A549 (cell line): ENCODE measurements at regions not wholly inside any gene's neighbourhood (a gene's known extent, or its start where the extent isn't known, plus 50 kb on each side); places are given as distances from the start of the nearest gene placed in this dataset.

Experiments
- ATAC-seq, 2 experiments: fragments of 200-7000 bp in 1 of 2; fragments of >200 bp in 1 of 2; cut with Nextera tagmentation in 1 of 2; cut with Tn5 transposase in 1 of 2; 3 replicates each; pipeline versions ENCODE4 v1.8.0 to v1.9.1; 2018 to 2020; ENCODE audit warnings: mild to moderate bottlenecking in 1 of 2, moderate library complexity in 1 of 2
- CTCF ChIA-PET: fragments of 300-600 bp; sonication (Branson Sonifier 250); formaldehyde crosslinking; extraction: SDS; loops from one replicate; lab custom pipeline; 2021; ENCODE audit warnings: antibody characterized with exemption, inconsistent platforms; lab: Yijun Ruan, JAX
- POLR2A ChIA-PET: fragments of 350-600 bp; formaldehyde crosslinking; extraction: SDS; loops from one replicate; lab custom pipeline; 2021; ENCODE audit warnings: antibody characterized with exemption, inconsistent platforms; lab: Yijun Ruan, JAX
- DNase-seq, 2 experiments: peaks; one replicate each; pipeline versions ENCODE4 v3.0.0 to v3.0.0-alpha.2; 2011 to 2016; ENCODE audit warnings: low read depth in 1 of 2, low spot score in 1 of 2
- FAIRE-seq: peaks from 2 replicates; lab custom pipeline; 2011; peaks lifted over from hg19 to GRCh38; lab: Jason Lieb, UNC
- H3K27ac ChIP-seq, 2 experiments: fragments of >200 bp; sonication (Bioruptor Twin); formaldehyde crosslinking; 3 replicates each; pipeline ENCODE4 v1.5.1; 2016 to 2017
- H3K4me1 ChIP-seq: fragments of >200 bp; sonication (Bioruptor Twin); formaldehyde crosslinking; 3 replicates; pipeline ENCODE4 v1.6.1; 2016
- H3K4me2 ChIP-seq: fragments of >200 bp; sonication (Bioruptor Twin); formaldehyde crosslinking; 3 replicates; pipeline ENCODE4 v1.6.1; 2016
- H3K4me3 ChIP-seq: fragments of >200 bp; sonication (Bioruptor Twin); formaldehyde crosslinking; 3 replicates; pipeline ENCODE4 v1.5.1; 2016
- H3K9me3 ChIP-seq: fragments of >200 bp; sonication (Bioruptor Twin); formaldehyde crosslinking; 3 replicates; pipeline ENCODE4 v1.6.1; 2016
- ATOH8 ChIP-seq: fragments of 250-450 bp; sonication (Bioruptor Pico); IDR thresholded peaks from 2 replicates; pipeline ENCODE4 v1.5.0; 2020; ENCODE audit warnings: low read depth, mild to moderate bottlenecking, moderate library complexity
- BCL3 ChIP-seq: fragments of >200 bp; sonication (Bioruptor Twin); formaldehyde crosslinking; IDR thresholded peaks from 3 replicates; pipeline ENCODE4 v1.6.1; 2016
- CEBPB ChIP-seq, 2 experiments: fragments of >200 bp in 1 of 2; sonication (Bioruptor Twin) in 1 of 2; formaldehyde crosslinking in 1 of 2; IDR thresholded peaks; 2 replicates each; pipeline ENCODE4 v1.6.1; 2012 to 2016
- CHD2 ChIP-seq: fragments of 150-350 bp; IDR thresholded peaks from 2 replicates; pipeline ENCODE4 v1.6.1; 2014; ENCODE audit warnings: low read length; ENCODE audit not compliant: partially characterized antibody
- CTCF ChIP-seq: fragments of >200 bp; sonication (Bioruptor Twin); formaldehyde crosslinking; IDR thresholded peaks from 3 replicates; pipeline ENCODE4 v1.5.1; 2016
- EHF ChIP-seq: fragments of 250-450 bp; sonication (Bioruptor Pico); IDR thresholded peaks from 2 replicates; pipeline ENCODE4 v1.5.0; 2020; ENCODE audit warnings: mild to moderate bottlenecking
- ESRRA ChIP-seq: fragments of 150-350 bp; IDR thresholded peaks from 2 replicates; pipeline ENCODE4 v1.6.1; 2014; ENCODE audit warnings: mild to moderate bottlenecking, low read length, borderline replicate concordance
- GATA3 ChIP-seq: IDR thresholded peaks from 2 replicates; pipeline ENCODE4 v1.6.1; 2012; ENCODE audit warnings: borderline replicate concordance
- HOXB5 ChIP-seq: fragments of 250-450 bp; sonication (Bioruptor Pico); IDR thresholded peaks from 2 replicates; pipeline ENCODE4 v1.5.0; 2020; ENCODE audit warnings: mild to moderate bottlenecking, moderate library complexity
- JUN ChIP-seq, 2 experiments: fragments of >200 bp; sonication (Bioruptor Twin); formaldehyde crosslinking; IDR thresholded peaks; 2 replicates in 1 of 2; 3 replicates in 1 of 2; pipeline ENCODE4 v1.6.1; 2016 to 2017
- KDM1A ChIP-seq: fragments of 200-600 bp; sonication (generic); IDR thresholded peaks from 2 replicates; pipeline ENCODE4 v1.6.1; 2016; ENCODE audit warnings: low read depth, mild to moderate bottlenecking
- KDM5A ChIP-seq: fragments of 200-600 bp; sonication (generic); IDR thresholded peaks from 2 replicates; pipeline ENCODE4 v1.6.1; 2016; ENCODE audit warnings: antibody characterized with exemption, mild to moderate bottlenecking
- MAFK ChIP-seq: fragments of 450-650 bp; IDR thresholded peaks from 2 replicates; pipeline ENCODE4 v1.6.1; 2014; ENCODE audit not compliant: partially characterized antibody
- MAX ChIP-seq: IDR thresholded peaks from 2 replicates; pipeline ENCODE4 v1.6.1; 2012
- MAZ ChIP-seq: fragments of 150-350 bp; IDR thresholded peaks from 2 replicates; pipeline ENCODE4 v1.6.1; 2014; ENCODE audit warnings: antibody characterized with exemption, low read depth, low read length, borderline replicate concordance
- NPAS2 ChIP-seq: fragments of 250-450 bp; sonication (Bioruptor Pico); IDR thresholded peaks from 2 replicates; pipeline ENCODE4 v1.8.0; 2022; ENCODE audit warnings: mild to moderate bottlenecking, moderate library complexity, borderline replicate concordance
- POLR2A ChIP-seq: IDR thresholded peaks from 2 replicates; pipeline ENCODE4 v1.6.1; 2012; ENCODE audit warnings: mild to moderate bottlenecking, low read length
- POLR2AphosphoS2 ChIP-seq: conservative IDR thresholded peaks from 2 replicates; pipeline ENCODE4 v1.6.1; 2012; ENCODE audit warnings: low read length, improper control_type of control experiment, inconsistent platforms
- RAD21 ChIP-seq, 2 experiments: fragments of >200 bp in 1 of 2; sonication (Bioruptor Twin) in 1 of 2; formaldehyde crosslinking in 1 of 2; IDR thresholded peaks in 1 of 2; conservative IDR thresholded peaks in 1 of 2; 2 replicates in 1 of 2; 3 replicates in 1 of 2; pipeline ENCODE4 v1.6.1; 2012 to 2018; ENCODE audit warnings: inconsistent platforms in 1 of 2
- SREBF2 ChIP-seq: fragments of 450-650 bp; IDR thresholded peaks from 2 replicates; pipeline ENCODE4 v1.6.1; 2014; ENCODE audit warnings: mild to moderate bottlenecking, moderate library complexity
- ZC3H11A ChIP-seq: fragments of 450-650 bp; IDR thresholded peaks from 2 replicates; pipeline ENCODE4 v1.6.1; 2014; ENCODE audit warnings: antibody characterized with exemption, mild to moderate bottlenecking
- WGBS: methylation state at CpG from one replicate; pipeline ENCODE4 v1.1.6; 2017; ENCODE audit errors: missing lambda C conversion rate; 5-methylcytosine and 5-hydroxymethylcytosine counted together

GRCh38 chr2:61705625-61706024 lies 148.2 kb downstream of the FAM161A start:
- no peak overlapping the region for H3K27ac ChIP-seq
- 77% methylated on average over 5 of the region's 5 CpGs for WGBS
- FAIRE-seq (no peak), ATAC-seq (no peak), DNase-seq (no peak)
- H3K9me3 ChIP-seq: no peaks in the 10 kb centered on the region
- no peak overlapping the region for H3K4me3 ChIP-seq
- no peak overlapping the region for H3K4me2 ChIP-seq
- POLR2A ChIA-PET: interaction anchor here (1.6 kb wide), 1 partner anchor 58 kb away, joined by 3 read pairs; no protein-coding TSS in a partner anchor
- H3K4me1 ChIP-seq: peaks cover 15% of the 10 kb centered on the region; the same call in 2 of the 3 replicates
- CTCF ChIA-PET: no interaction called here
- TF ChIP-seq RAD21 (conservative IDR thresholded peaks at IDR 0.05 in 1 of 2, IDR thresholded peaks at IDR 0.05 in 1 of 2) (no peak), CHD2 (no peak), NPAS2 (CRISPR knock-in tag) (no peak)

- ATAC-seq (no peak), DNase-seq (no peak)
- no peak for TF ChIP-seq EHF
These were observed 149.5 kb downstream of the FAM161A start for GRCh38 chr2:61704364-61704763.

GRCh38 chr2:61702088-61702467 lies 151.8 kb downstream of the FAM161A start:
- Histone ChIP-seq H3K27ac (no peak overlapping the region), H3K9me3 (no peaks in the 10 kb centered on the region), H3K4me2 (no peak overlapping the region), H3K4me3 (no peak overlapping the region), H3K4me1 (no peaks in the 10 kb centered on the region)
- POLR2A ChIA-PET: no interaction called here
- no peak for TF ChIP-seq ATOH8 (CRISPR knock-in tag)
- no peak for TF ChIP-seq SREBF2
- TF ChIP-seq CEBPB (IDR thresholded peaks at IDR 0.05): no peak
- no peak for TF ChIP-seq ZC3H11A
- TF ChIP-seq KDM5A: no peak
- TF ChIP-seq JUN (IDR thresholded peaks at IDR 0.05): no peak
- FAIRE-seq: no peak
- 57% methylated on average over 2 of the region's 2 CpGs for WGBS
- DNase-seq: no peak
- ATAC-seq: no peak
- CTCF ChIA-PET: interaction anchor here (1.2 to 1.5 kb wide), 2 partner anchors 20 to 567 kb away, joined by 3 to 5 read pairs; no protein-coding TSS in a partner anchor

More at GRCh38 chr2:61704364-61704763, 149.5 kb downstream of the FAM161A start:
- WGBS: 59% methylated on average over 2 of the region's 2 CpGs
- ChIA-PET POLR2A (interaction anchor here (1.6 kb wide), 1 partner anchor 59 kb away, joined by 3 read pairs; no protein-coding TSS in a partner anchor), CTCF (interaction anchor here (0.6 to 1.0 kb wide), 2 partner anchors 46 to 109 kb away, joined by 3 read pairs; no protein-coding TSS in a partner anchor)
- Histone ChIP-seq H3K4me1 (peaks cover 15% of the 10 kb centered on the region; the same call in 2 of the 3 replicates), H3K9me3 (no peaks in the 10 kb centered on the region), H3K4me2 (no peak overlapping the region), H3K27ac (no peak overlapping the region), H3K4me3 (no peak overlapping the region)
- no peak for FAIRE-seq

- 79% methylated on average over 4 of the region's 4 CpGs for WGBS
- TF ChIP-seq MAFK (peak; percentile 99), KDM1A (no peak)
These were observed 153.4 kb downstream of the FAM161A start for GRCh38 chr2:61700464-61700863.

GRCh38 chr2:61694312-61695274 lies 156.4 kb upstream of the XPO1 start:
- H3K9me3 ChIP-seq: no peaks in the 10 kb centered on the region
- peak overlapping the region; percentile 83 for H3K4me2 ChIP-seq
- peak; percentile 93 to 99 for ATAC-seq
- CTCF ChIA-PET: interaction anchor here (0.6 to 1.0 kb wide), 4 partner anchors 16 to 156 kb away, joined by 3 to 7 read pairs (median 3); no protein-coding TSS in a partner anchor
- H3K4me3 ChIP-seq: peak overlapping the region; percentile 49
- FAIRE-seq: no peak
- WGBS: 17% methylated on average over 35 of the region's 47 CpGs
- peak; percentile 64 to 94 for DNase-seq
- H3K4me1 ChIP-seq: peaks cover 16% of the 10 kb centered on the region
- POLR2A ChIA-PET: interaction anchor here (1.0 to 1.3 kb wide), 2 partner anchors 14 to 69 kb away, joined by 3 to 4 read pairs; no protein-coding TSS in a partner anchor
- H3K27ac ChIP-seq: peak overlapping the region; percentile 76 to 89
- peak; percentile 9; the same call in 1 of the 2 replicates for TF ChIP-seq MAZ
- no peak for TF ChIP-seq POLR2AphosphoS2
- peak; percentile 19 to 59; a peak in 2 of 5 replicates for TF ChIP-seq JUN (IDR thresholded peaks at IDR 0.05)
- TF ChIP-seq MAX: peak; percentile 56
- peak; percentile 78 for TF ChIP-seq CTCF
- peak; percentile 77; the same call in 2 of the 3 replicates for TF ChIP-seq BCL3
- TF ChIP-seq GATA3: 0 out of 2 replicates have a peak, but pooled peaks have one; percentile 6
- no peak for TF ChIP-seq ESRRA
- TF ChIP-seq POLR2A: peak; percentile 85
- TF ChIP-seq HOXB5 (CRISPR knock-in tag): 0 out of 2 replicates have a peak, but pooled peaks have one; percentile 46

More at GRCh38 chr2:61700464-61700863, 153.4 kb downstream of the FAM161A start:
- H3K4me1 ChIP-seq: no peaks in the 10 kb centered on the region
- ATAC-seq: no peak
- no peaks in the 10 kb centered on the region for H3K9me3 ChIP-seq
- H3K4me2 ChIP-seq: no peak overlapping the region
- no peak for FAIRE-seq
- no peak overlapping the region for H3K27ac ChIP-seq
- no peak overlapping the region for H3K4me3 ChIP-seq
- no peak for DNase-seq
- POLR2A ChIA-PET: no interaction called here
- CTCF ChIA-PET: interaction anchor here (1.0 kb wide), 1 partner anchor 13 kb away, joined by 3 read pairs; no protein-coding TSS in a partner anchor
